IMR-90 (cell line): ENCODE measurements at regions not wholly inside any gene's neighbourhood (a gene's known extent, or its start where the extent isn't known, plus 50 kb on each side); places are given as distances from the start of the nearest gene placed in this dataset.

ENCODE experiments used
- ATAC-seq: fragments of 200-7000 bp; cut with Tn5 transposase; 2 replicates; pipeline ENCODE4 v1.9.1; 2020; ENCODE audit warnings: low read depth, mild to moderate bottlenecking, moderate library complexity
- BruUV-seq: library from RNA; stranded (reverse); fragments of 400-500 nt; replicated peaks from 2 replicates; lab custom pipeline; 2021; lab: Mats Ljungman, UMichigan
- CTCF ChIA-PET: fragments of 300-600 bp; formaldehyde crosslinking; extraction: SDS; loops from one replicate; lab custom pipeline; 2021; ENCODE audit warnings: antibody characterized with exemption; lab: Yijun Ruan, JAX
- POLR2A ChIA-PET: fragments of 300-600 bp; sonication (Branson Sonifier 250); formaldehyde crosslinking; loops from one replicate; lab custom pipeline; 2022; ENCODE audit warnings: antibody characterized with exemption; ENCODE audit not compliant: unreplicated experiment; lab: Charles Lee
- DNase-seq: peaks from one replicate; pipeline ENCODE4 v3.0.0; 2013
- H2AFZ ChIP-seq: replicated peaks from 2 replicates; pipeline ENCODE3; 2013; ENCODE audit warnings: low read length, mild to moderate bottlenecking; ENCODE audit not compliant: poor library complexity
- H2AK5ac ChIP-seq: 2 replicates; pipeline ENCODE4 v1.6.1; 2013; ENCODE audit warnings: low read depth, low read length, inconsistent platforms
- H2AK9ac ChIP-seq: replicated peaks from 2 replicates; pipeline ENCODE3; 2013; ENCODE audit warnings: mild to moderate bottlenecking, low read depth, low read length, moderate library complexity; ENCODE audit not compliant: poor library complexity
- H2BK120ac ChIP-seq: 2 replicates; pipeline ENCODE4 v1.6.1; 2013; ENCODE audit warnings: low read depth, low read length, inconsistent platforms
- H2BK15ac ChIP-seq: 3 replicates; pipeline ENCODE4 v1.6.1; 2013; ENCODE audit warnings: low read depth, low read length, inconsistent platforms
- H2BK20ac ChIP-seq: 2 replicates; pipeline ENCODE4 v1.6.1; 2013; ENCODE audit warnings: low read depth, mild to moderate bottlenecking, inconsistent platforms, low read length, moderate library complexity
- H2BK5ac ChIP-seq: 2 replicates; pipeline ENCODE4 v1.6.1; 2013; ENCODE audit warnings: mild to moderate bottlenecking, low read depth, low read length, inconsistent platforms; ENCODE audit not compliant: poor library complexity, severe bottlenecking
- H3K14ac ChIP-seq: replicated peaks from 2 replicates; pipeline ENCODE4 v1.6.1; 2013; ENCODE audit warnings: low read depth, low read length, inconsistent platforms
- H3K18ac ChIP-seq: 2 replicates; pipeline ENCODE4 v1.6.1; 2013; ENCODE audit warnings: low read depth, low read length, control low read depth
- H3K23ac ChIP-seq: 2 replicates; pipeline ENCODE4 v1.6.1; 2013; ENCODE audit warnings: low read depth, low read length, inconsistent platforms
- H3K27ac ChIP-seq: 2 replicates; pipeline ENCODE4 v1.5.1; 2013; ENCODE audit warnings: mild to moderate bottlenecking, control low read depth, low read length; ENCODE audit not compliant: insufficient read depth
- H3K27me3 ChIP-seq: 2 replicates; pipeline ENCODE4 v1.6.1; 2013; ENCODE audit warnings: low read length; ENCODE audit not compliant: control insufficient read depth, insufficient read depth
- H3K36me3 ChIP-seq: 2 replicates; pipeline ENCODE4 v1.6.1; 2013; ENCODE audit warnings: low read length, mixed read lengths; ENCODE audit not compliant: control insufficient read depth, insufficient read depth
- H3K4ac ChIP-seq: 2 replicates; pipeline ENCODE4 v1.6.1; 2013; ENCODE audit warnings: low read depth, low read length, inconsistent platforms
- H3K4me1 ChIP-seq: 2 replicates; pipeline ENCODE4 v1.6.1; 2013; ENCODE audit warnings: low read length, mixed read lengths; ENCODE audit not compliant: control insufficient read depth, insufficient read depth
- H3K4me2 ChIP-seq: 2 replicates; pipeline ENCODE4 v1.6.1; 2013; ENCODE audit warnings: low read depth, mild to moderate bottlenecking, control low read depth, low read length, moderate library complexity
- H3K4me3 ChIP-seq: 2 replicates; pipeline ENCODE4 v1.5.1; 2013; ENCODE audit warnings: low read depth, mild to moderate bottlenecking, control low read depth, low read length, moderate library complexity; ENCODE audit not compliant: insufficient read depth
- H3K56ac ChIP-seq: 2 replicates; pipeline ENCODE4 v1.6.1; 2013; ENCODE audit warnings: low read length, inconsistent platforms; ENCODE audit not compliant: insufficient read depth; ENCODE audit errors: extremely low read depth
- H3K79me1 ChIP-seq, 2 experiments: 2 replicates each; pipeline ENCODE4 v1.6.1; 2013; ENCODE audit warnings: low read length in 2 of 2, inconsistent platforms in 1 of 2, low read depth in 1 of 2
- H3K9ac ChIP-seq: 2 replicates; pipeline ENCODE4 v1.6.1; 2013; ENCODE audit warnings: low read depth, low read length, control low read depth
- H3K9me1 ChIP-seq: 2 replicates; pipeline ENCODE4 v1.6.1; 2013; ENCODE audit warnings: low read length, inconsistent platforms; ENCODE audit not compliant: insufficient read depth
- H3K9me3 ChIP-seq: 2 replicates; pipeline ENCODE4 v1.6.1; 2013; ENCODE audit warnings: low read length; ENCODE audit not compliant: control insufficient read depth, insufficient read depth
- H4K20me1 ChIP-seq: 2 replicates; pipeline ENCODE4 v1.6.1; 2013; ENCODE audit warnings: low read length, inconsistent platforms; ENCODE audit not compliant: insufficient read depth
- H4K5ac ChIP-seq: 2 replicates; pipeline ENCODE4 v1.6.1; 2013; ENCODE audit warnings: mild to moderate bottlenecking, low read depth, low read length, control low read depth
- H4K8ac ChIP-seq, 2 experiments: 2 replicates each; pipeline ENCODE4 v1.6.1; 2013; ENCODE audit warnings: low read depth in 2 of 2, low read length in 2 of 2, control low read depth in 1 of 2, inconsistent platforms in 1 of 2
- H4K91ac ChIP-seq: 2 replicates; pipeline ENCODE4 v1.6.1; 2013; ENCODE audit warnings: low read depth, low read length, inconsistent platforms; ENCODE audit not compliant: insufficient read depth
- BHLHE40 ChIP-seq: fragments of 150-350 bp; IDR thresholded peaks from 2 replicates; pipeline ENCODE4 v1.6.1; 2016; ENCODE audit warnings: mild to moderate bottlenecking, low read depth, low read length
- CTCF ChIP-seq: conservative IDR thresholded peaks from 2 replicates; pipeline ENCODE4 v1.5.1; 2012; ENCODE audit warnings: mild to moderate bottlenecking, low read depth, low read length, improper control_type of control experiment
- FOS ChIP-seq: fragments of 150-350 bp; IDR thresholded peaks from 2 replicates; pipeline ENCODE4 v1.6.1; 2016; ENCODE audit warnings: low read depth, low read length
- NFE2L2 ChIP-seq: fragments of 150-350 bp; IDR thresholded peaks from 2 replicates; pipeline ENCODE4 v1.6.1; 2016; ENCODE audit warnings: low read depth, mild to moderate bottlenecking, low read length
- POLR2A ChIP-seq: IDR thresholded peaks from 2 replicates; pipeline ENCODE4 v1.6.1; 2012; ENCODE audit warnings: mild to moderate bottlenecking, low read depth, low read length
- RAD21 ChIP-seq: IDR thresholded peaks from 2 replicates; pipeline ENCODE4 v1.6.1; 2012; ENCODE audit warnings: low read length, improper control_type of control experiment
- RCOR1 ChIP-seq: IDR thresholded peaks from 2 replicates; pipeline ENCODE4 v1.6.1; 2012; ENCODE audit warnings: mild to moderate bottlenecking, low read length, improper control_type of control experiment; ENCODE audit not compliant: insufficient replicate concordance
- RFX5 ChIP-seq: IDR thresholded peaks from 2 replicates; pipeline ENCODE4 v1.8.0; 2012; ENCODE audit warnings: low read depth, mild to moderate bottlenecking, low read length, moderate library complexity
- SMC3 ChIP-seq: fragments of 150-350 bp; IDR thresholded peaks from 2 replicates; pipeline ENCODE4 v1.6.1; 2016; ENCODE audit warnings: low read depth, mild to moderate bottlenecking, antibody characterized with exemption, low read length, moderate library complexity
- USF2 ChIP-seq: fragments of 150-350 bp; IDR thresholded peaks from 2 replicates; pipeline ENCODE4 v1.6.1; 2017; ENCODE audit warnings: mild to moderate bottlenecking, antibody characterized with exemption, low read length, low read depth
- WGBS, 2 experiments: methylation state at CpG; one replicate each; pipeline versions ENCODE4 v1.1.5 to v1.1.7; 2013; ENCODE audit warnings: missing lambda C conversion rate in 2 of 2; ENCODE audit not compliant: insufficient read length in 1 of 2; ENCODE audit errors: extremely low coverage in 2 of 2; 5-methylcytosine and 5-hydroxymethylcytosine counted together
- dilution Hi-C: fragments of 300-500 bp; cut with HindIII; formaldehyde crosslinking; loops from one replicate; pipeline ENCODE4 v1.14.3; 2018; ENCODE audit warnings: low sequenced_read_pairs; ENCODE audit not compliant: unreplicated experiment
- in situ Hi-C: fragments of 300-500 bp; cut with MboI; formaldehyde crosslinking; loops from 3 replicates; pipeline ENCODE4 v1.14.3; 2019; ENCODE audit warnings: low sequenced_read_pairs, inconsistent platforms, mixed read lengths
- intact Hi-C: fragments of 100-400 bp; cut with micrococcal nuclease; formaldehyde crosslinking; loops from 2 replicates; pipeline ENCODE4 v1.10.0; 2022

GRCh38 chr5:56663523-56663922 lies 151.8 kb upstream of the MAP3K1 start:
- Histone ChIP-seq H3K14ac (no peak overlapping the region), H2BK20ac (no peak overlapping the region; the same call in 1 of the 2 replicates), H3K27me3 (peaks cover 2% of the 10 kb centered on the region), H3K4me3 (no peak overlapping the region), H4K5ac (no peak overlapping the region), H4K91ac (no peak overlapping the region), H2AFZ (no peak overlapping the region), H3K9me1 (peaks cover 3% of the 10 kb centered on the region; the same call in 1 of the 2 replicates), H3K4ac (no peak overlapping the region), H3K4me1 (0 out of 2 replicates have a peak, but pooled peaks cover 5% of the 10 kb centered on the region), H3K23ac (no peak overlapping the region), H3K36me3 (no peaks in the 10 kb centered on the region), H4K20me1 (no peaks in the 10 kb centered on the region), H2AK5ac (no peak overlapping the region), H2BK5ac (no peak overlapping the region), H2BK15ac (no peak overlapping the region), H4K8ac (no peak overlapping the region), H3K4me2 (no peak overlapping the region), H2BK120ac (no peak overlapping the region), H3K56ac (no peak overlapping the region), H3K9ac (no peak overlapping the region), H3K27ac (no peak overlapping the region), H3K79me1 (no peaks in the 10 kb centered on the region), H3K9me3 (no peaks in the 10 kb centered on the region; the same call in 1 of the 2 replicates), H2AK9ac (no peak overlapping the region), H3K18ac (no peak overlapping the region)
- BruUV-seq, result no TSS peak
- no peak for ATAC-seq
- whole genome bisulfite sequencing, 2 experiments, result 100% methylated on average over 2 of the region's 4 CpGs; no CpG with 5 or more reads in 1 of the 2 experiments
- TF ChIP-seq CTCF (no peak), POLR2A (no peak), RCOR1 (no peak), SMC3 (no peak), USF2 (no peak), RFX5 (no peak), FOS (no peak), BHLHE40 (no peak), NFE2L2 (no peak), RAD21 (no peak)
- ChIA-PET POLR2A (no interaction called here), CTCF (no interaction called here)
- DNase-seq, result no peak
- in situ Hi-C loops (no loop called here), intact Hi-C loops (no loop called here), dilution Hi-C loops (no loop called here)
